ENCODE measurements at regions not wholly inside any gene's neighbourhood (a gene's known extent, or its start where the extent isn't known, plus 50 kb on each side); places are given as distances from the start of the nearest gene placed in this dataset.
"Not testable (repeated sequence)": the region's sequence is repeated elsewhere in the genome, so short reads cannot be mapped to it uniquely, and the experiment has no call there.

- Histone ChIP-seq H2AFZ (ENCODE audit: low read length) (no peak overlapping the region), H3K9me3 (replicated peaks; ENCODE audit: insufficient read depth, low read length) (no peaks in the 10 kb centered on the region), H3K79me2 (ENCODE audit: low read length) (no peaks in the 10 kb centered on the region), H3K9me2 (replicated peaks; ENCODE audit: insufficient read depth, low read length) (no peaks in the 10 kb centered on the region), H3F3A (ENCODE audit: insufficient read depth, low read length) (no peaks in the 10 kb centered on the region), H3K36me3 (replicated peaks; ENCODE audit: insufficient read depth, low read length) (no peaks in the 10 kb centered on the region), H3K27me3 (replicated peaks; ENCODE audit: insufficient read depth, low read length) (no peaks in the 10 kb centered on the region), H3K4me1 (ENCODE audit: low read length) (no peaks in the 10 kb centered on the region), H3K4me2 (ENCODE audit: low read depth, low read length) (no peak overlapping the region), H3K9ac (ENCODE audit: low read length) (no peak overlapping the region), H4K20me1 (ENCODE audit: insufficient read depth, low read length) (no peaks in the 10 kb centered on the region), H3K4me3 (ENCODE audit: low read length) (no peak overlapping the region), H3K27ac (ENCODE audit: low read length) (no peak overlapping the region)
- no peak for DNase-seq
- TF ChIP-seq EZH2phosphoT487 (IDR thresholded peaks at IDR 0.05; ENCODE audit: low read length) (no peak), EZH2 (optimal IDR thresholded peaks at IDR 0.05; ENCODE audit: low read depth, low read length) (no peak), CTCF (IDR thresholded peaks at IDR 0.05; ENCODE audit: low read length) (no peak)
Observed at GRCh38 chr5:155699385-155699784, 627.6 kb upstream of the SGCD start.

- peak; percentile 12 for DNase-seq
- no peak overlapping the region for H3K4me2 ChIP-seq (ENCODE audit: low read depth, low read length)
- no peak for TF ChIP-seq EZH2phosphoT487 (IDR thresholded peaks at IDR 0.05; ENCODE audit: low read length)
- TF ChIP-seq EZH2 (optimal IDR thresholded peaks at IDR 0.05; ENCODE audit: low read depth, low read length), result no peak
- peak; percentile 32 for TF ChIP-seq CTCF (IDR thresholded peaks at IDR 0.05; ENCODE audit: low read length)
- no peaks in the 10 kb centered on the region for H3K9me3 ChIP-seq (replicated peaks; ENCODE audit: insufficient read depth, low read length)
- no peaks in the 10 kb centered on the region for H3K36me3 ChIP-seq (replicated peaks; ENCODE audit: insufficient read depth, low read length)
- no peak overlapping the region for H3K27ac ChIP-seq (ENCODE audit: low read length)
- no peaks in the 10 kb centered on the region for H3K4me1 ChIP-seq (ENCODE audit: low read length)
- no peaks in the 10 kb centered on the region for H3F3A ChIP-seq (ENCODE audit: insufficient read depth, low read length)
- H3K9ac ChIP-seq (ENCODE audit: low read length), result no peak overlapping the region
- H3K27me3 ChIP-seq (replicated peaks; ENCODE audit: insufficient read depth, low read length), result no peaks in the 10 kb centered on the region
- no peak overlapping the region for H3K4me3 ChIP-seq (ENCODE audit: low read length)
- no peaks in the 10 kb centered on the region for H3K79me2 ChIP-seq (ENCODE audit: low read length)
- no peak overlapping the region for H2AFZ ChIP-seq (ENCODE audit: low read length)
- H4K20me1 ChIP-seq (ENCODE audit: insufficient read depth, low read length), result no peaks in the 10 kb centered on the region
- no peaks in the 10 kb centered on the region for H3K9me2 ChIP-seq (replicated peaks; ENCODE audit: insufficient read depth, low read length)
Observed at GRCh38 chr5:155700333-155700732, 626.6 kb upstream of the SGCD start.

- DNase-seq, result no peak
- Histone ChIP-seq H3K4me2 (ENCODE audit: low read depth, low read length) (no peak overlapping the region), H2AFZ (ENCODE audit: low read length) (no peak overlapping the region), H3F3A (ENCODE audit: insufficient read depth, low read length) (no peaks in the 10 kb centered on the region), H3K9me2 (replicated peaks; ENCODE audit: insufficient read depth, low read length) (no peaks in the 10 kb centered on the region), H3K36me3 (replicated peaks; ENCODE audit: insufficient read depth, low read length) (no peaks in the 10 kb centered on the region), H3K4me3 (ENCODE audit: low read length) (no peak overlapping the region), H3K79me2 (ENCODE audit: low read length) (no peaks in the 10 kb centered on the region), H3K27me3 (replicated peaks; ENCODE audit: insufficient read depth, low read length) (no peaks in the 10 kb centered on the region), H4K20me1 (ENCODE audit: insufficient read depth, low read length) (no peaks in the 10 kb centered on the region), H3K27ac (ENCODE audit: low read length) (no peak overlapping the region), H3K4me1 (ENCODE audit: low read length) (no peaks in the 10 kb centered on the region), H3K9me3 (replicated peaks; ENCODE audit: insufficient read depth, low read length) (no peaks in the 10 kb centered on the region), H3K9ac (ENCODE audit: low read length) (no peak overlapping the region)
- TF ChIP-seq EZH2phosphoT487 (IDR thresholded peaks at IDR 0.05; ENCODE audit: low read length) (no peak), CTCF (IDR thresholded peaks at IDR 0.05; ENCODE audit: low read length) (no peak), EZH2 (optimal IDR thresholded peaks at IDR 0.05; ENCODE audit: low read depth, low read length) (no peak)
Observed at GRCh38 chr5:155711882-155712281, 615.1 kb upstream of the SGCD start.

- not testable (repeated sequence) for H3K9ac ChIP-seq (ENCODE audit: low read length); H3K27me3 ChIP-seq (replicated peaks; ENCODE audit: insufficient read depth, low read length); H3F3A ChIP-seq (ENCODE audit: insufficient read depth, low read length); H2AFZ ChIP-seq (ENCODE audit: low read length); H3K4me1 ChIP-seq (ENCODE audit: low read length); H3K27ac ChIP-seq (ENCODE audit: low read length); H3K36me3 ChIP-seq (replicated peaks; ENCODE audit: insufficient read depth, low read length); H3K9me3 ChIP-seq (replicated peaks; ENCODE audit: insufficient read depth, low read length); H3K9me2 ChIP-seq (replicated peaks; ENCODE audit: insufficient read depth, low read length); H3K4me3 ChIP-seq (ENCODE audit: low read length); H3K79me2 ChIP-seq (ENCODE audit: low read length); H3K4me2 ChIP-seq (ENCODE audit: low read depth, low read length); H4K20me1 ChIP-seq (ENCODE audit: insufficient read depth, low read length); DNase-seq
Observed at GRCh38 chr5:155714435-155714834, 612.5 kb upstream of the SGCD start.

All from MM.1S (cell line).